CD14-positive monocyte (primary cell): ENCODE measurements at regions not wholly inside any gene's neighbourhood (a gene's known extent, or its start where the extent isn't known, plus 50 kb on each side); places are given as distances from the start of the nearest gene placed in this dataset.
"Not testable (repeated sequence)": the region's sequence is repeated elsewhere in the genome, so short reads cannot be mapped to it uniquely, and the experiment has no call there.

Source experiments
- DNase-seq, 3 donors: peaks; one replicate each; pipeline ENCODE4 v3.0.0-alpha.2; 2011 to 2022
- H2AFZ ChIP-seq: 2 replicates; pipeline ENCODE4 v1.6.0; 2012; ENCODE audit warnings: mild to moderate bottlenecking, low read depth, low read length, inconsistent platforms; ENCODE audit not compliant: insufficient read depth, poor library complexity, severe bottlenecking
- H3K27ac ChIP-seq, 2 donors: 1 replicate in 1 of 2; 2 replicates in 1 of 2; pipeline ENCODE4 v1.5.1; 2012 to 2013; ENCODE audit warnings: low read length in 2 of 2, control low read depth in 1 of 2, inconsistent platforms in 1 of 2, low read depth in 1 of 2, mild to moderate bottlenecking in 1 of 2
- H3K27me3 ChIP-seq, 2 donors: one replicate each; pipeline versions ENCODE4 v1.6.0 to v1.6.1; 2011 to 2013; ENCODE audit warnings: low read length in 2 of 2; ENCODE audit not compliant: control insufficient read depth in 2 of 2, insufficient read depth in 2 of 2
- H3K36me3 ChIP-seq, 2 donors: replicated peaks in 1 of 2; 1 replicate in 1 of 2; 2 replicates in 1 of 2; pipeline versions ENCODE4 v1.5.1 to v1.6.1; 2012 to 2013; ENCODE audit warnings: low read length in 2 of 2, control low read depth in 1 of 2, inconsistent platforms in 1 of 2, mild to moderate bottlenecking in 1 of 2; ENCODE audit not compliant: insufficient read depth in 2 of 2, control insufficient read depth in 1 of 2
- H3K4me1 ChIP-seq, 2 donors: 1 replicate in 1 of 2; 2 replicates in 1 of 2; pipeline versions ENCODE4 v1.5.1 to v1.6.1; 2012 to 2013; ENCODE audit warnings: low read length in 2 of 2, control low read depth in 1 of 2, inconsistent platforms in 1 of 2, mild to moderate bottlenecking in 1 of 2, moderate library complexity in 1 of 2; ENCODE audit not compliant: insufficient read depth in 2 of 2, control insufficient read depth in 1 of 2
- H3K4me2 ChIP-seq: replicated peaks from 2 replicates; pipeline ENCODE3; 2012; ENCODE audit warnings: low read length, moderate library complexity, mild to moderate bottlenecking; ENCODE audit not compliant: poor library complexity, severe bottlenecking; ENCODE audit errors: extremely low read depth
- H3K4me3 ChIP-seq, 3 experiments: fragments of 200-600 bp in 1 of 3; sonication (generic) in 1 of 3; replicated peaks in 1 of 3; 1 replicate in 2 of 3; 2 replicates in 1 of 3; pipeline ENCODE4 v1.5.1; 2011 to 2013; ENCODE audit warnings: low read length in 3 of 3, mild to moderate bottlenecking in 3 of 3, control low read depth in 2 of 3, low read depth in 2 of 3, inconsistent platforms in 1 of 3, moderate library complexity in 1 of 3
- H3K79me2 ChIP-seq: 2 replicates; pipeline ENCODE4 v1.6.0; 2012; ENCODE audit warnings: mild to moderate bottlenecking, control low read depth, inconsistent platforms, low read length, moderate library complexity; ENCODE audit not compliant: insufficient read depth
- H3K9ac ChIP-seq: 2 replicates; pipeline ENCODE4 v1.6.0; 2017; ENCODE audit warnings: low read length, mild to moderate bottlenecking; ENCODE audit not compliant: insufficient read depth, poor library complexity, severe bottlenecking
- H3K9me3 ChIP-seq, 2 donors: replicated peaks in 1 of 2; 1 replicate in 1 of 2; 2 replicates in 1 of 2; pipeline versions ENCODE4 v1.5.1 to v1.6.1; 2012 to 2013; ENCODE audit warnings: low read length in 2 of 2, control low read depth in 1 of 2; ENCODE audit not compliant: control insufficient read depth in 1 of 2, insufficient read depth in 1 of 2
- H4K20me1 ChIP-seq: 2 replicates; pipeline ENCODE4 v1.6.0; 2012; ENCODE audit warnings: mild to moderate bottlenecking, low read length, control low read depth, moderate library complexity; ENCODE audit not compliant: insufficient read depth
- H3K27ac Mint-ChIP-seq, 7 donors: one replicate each; pipeline ENCODE4 v1.8.0; 2020; ENCODE audit warnings: mild to moderate bottlenecking in 7 of 7, mixed read lengths in 7 of 7, moderate library complexity in 6 of 7, inconsistent platforms in 2 of 7
- H3K27me3 Mint-ChIP-seq, 3 donors: one replicate each; pipeline ENCODE4 v1.8.0; 2021 to 2022; ENCODE audit warnings: low read depth in 3 of 3, mild to moderate bottlenecking in 3 of 3, mixed read lengths in 3 of 3, moderate library complexity in 3 of 3, inconsistent platforms in 1 of 3
- H3K36me3 Mint-ChIP-seq, 2 donors: one replicate each; pipeline ENCODE4 v1.8.0; 2020; ENCODE audit warnings: mixed read lengths in 2 of 2, inconsistent platforms in 1 of 2, mild to moderate bottlenecking in 1 of 2
- H3K4me1 Mint-ChIP-seq: one replicate; pipeline ENCODE4 v1.8.0; 2020; ENCODE audit warnings: mild to moderate bottlenecking, mixed read lengths
- H3K4me3 Mint-ChIP-seq, 2 donors: one replicate each; pipeline ENCODE4 v1.8.0; 2020; ENCODE audit warnings: mild to moderate bottlenecking in 2 of 2, mixed read lengths in 2 of 2, moderate library complexity in 1 of 2
- H3K9me3 Mint-ChIP-seq, 7 donors: one replicate each; pipeline ENCODE4 v1.8.0; 2020 to 2022; ENCODE audit warnings: mixed read lengths in 7 of 7, mild to moderate bottlenecking in 6 of 7, moderate library complexity in 6 of 7, inconsistent platforms in 2 of 7
- WGBS: methylation state at CpG from one replicate; pipeline ENCODE4 v1.1.5; 2013; ENCODE audit warnings: missing lambda C conversion rate; ENCODE audit not compliant: insufficient coverage; 5-methylcytosine and 5-hydroxymethylcytosine counted together
- intact Hi-C, 2 donors: fragments of 100-400 bp; cut with micrococcal nuclease; formaldehyde crosslinking; loops; one replicate each; pipeline versions ENCODE4 v1.15.0 to v1.15.1; 2023
- TF ChIP-seq, protein P1 (sequence below): fragments of 200-600 bp; IDR thresholded peaks from one replicate; pipeline ENCODE4 v1.8.0; 2022; ENCODE audit warnings: antibody characterized with exemption, mild to moderate bottlenecking

- TF ChIP-seq, protein P1, sequence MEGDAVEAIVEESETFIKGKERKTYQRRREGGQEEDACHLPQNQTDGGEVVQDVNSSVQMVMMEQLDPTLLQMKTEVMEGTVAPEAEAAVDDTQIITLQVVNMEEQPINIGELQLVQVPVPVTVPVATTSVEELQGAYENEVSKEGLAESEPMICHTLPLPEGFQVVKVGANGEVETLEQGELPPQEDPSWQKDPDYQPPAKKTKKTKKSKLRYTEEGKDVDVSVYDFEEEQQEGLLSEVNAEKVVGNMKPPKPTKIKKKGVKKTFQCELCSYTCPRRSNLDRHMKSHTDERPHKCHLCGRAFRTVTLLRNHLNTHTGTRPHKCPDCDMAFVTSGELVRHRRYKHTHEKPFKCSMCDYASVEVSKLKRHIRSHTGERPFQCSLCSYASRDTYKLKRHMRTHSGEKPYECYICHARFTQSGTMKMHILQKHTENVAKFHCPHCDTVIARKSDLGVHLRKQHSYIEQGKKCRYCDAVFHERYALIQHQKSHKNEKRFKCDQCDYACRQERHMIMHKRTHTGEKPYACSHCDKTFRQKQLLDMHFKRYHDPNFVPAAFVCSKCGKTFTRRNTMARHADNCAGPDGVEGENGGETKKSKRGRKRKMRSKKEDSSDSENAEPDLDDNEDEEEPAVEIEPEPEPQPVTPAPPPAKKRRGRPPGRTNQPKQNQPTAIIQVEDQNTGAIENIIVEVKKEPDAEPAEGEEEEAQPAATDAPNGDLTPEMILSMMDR, result no peak
- DNase-seq, result no peak
- Histone ChIP-seq H3K4me3 (no peak overlapping the region), H3K36me3 (no peaks in the 10 kb centered on the region), H4K20me1 (no peaks in the 10 kb centered on the region), H3K4me1 (no peaks in the 10 kb centered on the region), H3K27me3 (no peaks in the 10 kb centered on the region), H3K9me3 (no peaks in the 10 kb centered on the region), H3K9ac (no peak overlapping the region), H3K4me2 (no peak overlapping the region), H2AFZ (no peak overlapping the region), H3K79me2 (no peaks in the 10 kb centered on the region), H3K27ac (no peak overlapping the region)
- Mint-ChIP-seq H3K27me3 (no peaks in the 10 kb centered on the region), H3K4me1 (no peaks in the 10 kb centered on the region), H3K4me3 (no peak overlapping the region), H3K36me3 (no peaks in the 10 kb centered on the region), H3K27ac (no peak overlapping the region), H3K9me3 (peaks cover 0 to 3% (median 0%) of the 10 kb centered on the region in 7 donors)
- intact Hi-C loops, result no loop called here
- WGBS, result no CpG with 5 or more reads among the region's 2 CpGs
Observed at GRCh38 chr6:103105686-103106085, 1712.2 kb downstream of the GRIK2 start.

- Mint-ChIP-seq H3K4me3 (no peak overlapping the region), H3K36me3 (no peaks in the 10 kb centered on the region), H3K4me1 (no peaks in the 10 kb centered on the region), H3K27me3 (no peaks in the 10 kb centered on the region), H3K27ac (no peak overlapping the region), H3K9me3 (peaks cover 0 to 4% (median 1%) of the 10 kb centered on the region in 7 donors)
- no peak overlapping the region for H2AFZ ChIP-seq
- no peak overlapping the region for H3K4me2 ChIP-seq
- no peak overlapping the region for H3K9ac ChIP-seq
- no peak overlapping the region for H3K4me3 ChIP-seq
- no peaks in the 10 kb centered on the region for H3K9me3 ChIP-seq
- DNase-seq, result no peak
- H3K27me3 ChIP-seq, result no peaks in the 10 kb centered on the region
- WGBS, result no CpG with 5 or more reads among the region's 1 CpG
- no peaks in the 10 kb centered on the region for H4K20me1 ChIP-seq
- intact Hi-C loops, result no loop called here
- TF ChIP-seq, protein P1, result no peak
- H3K36me3 ChIP-seq, result no peaks in the 10 kb centered on the region
- no peaks in the 10 kb centered on the region for H3K79me2 ChIP-seq
- no peaks in the 10 kb centered on the region for H3K4me1 ChIP-seq
- no peak overlapping the region for H3K27ac ChIP-seq
Observed at GRCh38 chr6:103101267-103101666, 1707.8 kb downstream of the GRIK2 start.

GRCh38 chr6:103092414-103092813 lies 1698.9 kb downstream of the GRIK2 start:
- intact Hi-C loops, H3K36me3 Mint-ChIP-seq, H3K9me3 Mint-ChIP-seq, H3K4me3 Mint-ChIP-seq, H3K4me1 ChIP-seq, H3K27ac Mint-ChIP-seq, H3K27ac ChIP-seq, DNase-seq, H3K4me1 Mint-ChIP-seq, H3K36me3 ChIP-seq, H3K4me2 ChIP-seq, H4K20me1 ChIP-seq, H3K9ac ChIP-seq, H3K79me2 ChIP-seq, H3K4me3 ChIP-seq, H3K27me3 ChIP-seq, H2AFZ ChIP-seq, H3K9me3 ChIP-seq, H3K27me3 Mint-ChIP-seq: not testable (repeated sequence)
- WGBS, result 100% methylated on average over 2 of the region's 4 CpGs
